ENCODE measurements at regions not wholly inside any gene's neighbourhood (a gene's known extent, or its start where the extent isn't known, plus 50 kb on each side); places are given as distances from the start of the nearest gene placed in this dataset.

GRCh38 chr6:1065986-1066385, 245.9 kb upstream of the FOXQ1 start:
- no peak for TF ChIP-seq CTCF (IDR thresholded peaks at IDR 0.05; ENCODE audit: low read length)
- no peak for TF ChIP-seq EZH2 (optimal IDR thresholded peaks at IDR 0.05; ENCODE audit: low read depth, low read length)

Measured in MM.1S (cell line).